GM21423 (cell line): ENCODE measurements at regions not wholly inside any gene's neighbourhood (a gene's known extent, or its start where the extent isn't known, plus 50 kb on each side); places are given as distances from the start of the nearest gene placed in this dataset.

Experiments
- ATAC-seq: cut with Tn5 transposase; IDR thresholded peaks from one replicate; pipeline ENCODE4 v1.9.1; 2021; ENCODE audit warnings: mild to moderate bottlenecking, moderate library complexity; ENCODE audit not compliant: unreplicated experiment

DNA sequence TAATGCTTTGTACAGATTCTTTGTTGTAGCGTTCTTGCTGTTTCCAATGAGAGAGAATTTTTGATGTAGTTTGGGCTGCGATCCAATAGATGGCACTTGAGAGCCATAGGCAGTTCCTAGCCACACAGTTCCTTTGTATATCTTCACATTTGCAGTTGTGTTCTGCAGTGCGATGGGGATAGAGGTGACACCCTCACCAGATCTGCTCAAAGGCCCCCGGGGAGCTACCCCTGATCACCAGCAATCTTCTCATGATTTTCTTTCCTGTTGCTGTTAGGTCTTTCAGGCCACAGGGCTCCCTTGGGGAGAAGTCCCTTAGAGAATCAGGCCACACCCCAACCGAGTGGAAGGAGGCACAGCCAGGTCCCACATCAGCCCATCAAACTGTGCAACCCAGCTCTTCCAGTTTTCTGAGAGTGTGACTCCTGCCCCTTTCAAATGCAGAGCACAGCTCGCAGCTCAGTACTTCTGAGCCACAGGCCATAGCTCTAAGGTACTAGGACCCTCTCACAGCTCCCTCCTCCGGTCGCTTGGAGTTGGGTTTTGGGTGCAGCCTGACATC is 353.7 kb downstream of the SLCO4C1 start:
- peak; percentile 86 for ATAC-seq

DNA sequence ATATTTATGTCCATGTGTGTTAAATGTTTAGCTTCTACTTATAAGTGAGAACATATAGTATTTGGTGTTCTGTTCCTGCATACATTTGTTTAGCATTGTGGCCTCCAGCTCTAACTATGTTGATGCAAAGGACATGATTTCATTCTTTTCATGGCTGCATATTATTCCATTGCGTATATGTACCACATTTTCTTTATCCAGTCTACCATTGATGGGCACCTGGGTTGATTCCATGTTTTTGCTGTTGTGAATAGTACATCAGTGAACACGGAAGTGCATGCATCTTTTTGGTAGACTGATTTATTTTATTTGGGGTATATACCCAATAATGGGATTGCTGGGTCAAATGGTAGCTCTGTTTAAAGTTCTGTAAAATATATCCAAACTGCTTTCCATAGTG is 359.0 kb downstream of the SLCO4C1 start:
- no peak for ATAC-seq

GRCh38 chr5:101935086-101935485 is 361.0 kb downstream of the SLCO4C1 start:
- no peak for ATAC-seq

DNA sequence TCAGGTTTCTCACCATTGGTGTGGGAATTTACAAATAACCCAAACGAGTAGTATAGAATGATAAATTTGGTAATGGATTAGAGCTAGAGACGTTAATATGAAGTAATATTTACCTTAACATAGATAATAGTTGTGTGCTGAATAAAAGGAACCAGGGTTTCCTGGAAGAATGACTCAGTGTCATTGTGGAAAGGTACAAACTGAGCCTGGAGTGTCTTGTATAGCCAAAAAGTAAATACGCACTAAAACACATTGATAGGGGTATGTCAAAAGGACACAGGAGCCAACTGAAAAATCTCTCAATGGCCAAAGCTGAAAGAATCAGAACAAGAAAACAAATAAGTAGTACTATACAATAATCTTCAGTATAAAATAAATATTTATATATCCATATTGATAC is 363.5 kb downstream of the SLCO4C1 start:
- no peak for ATAC-seq

- no peak for ATAC-seq
Observed at GRCh38 chr5:101929628-101930027, 366.5 kb downstream of the SLCO4C1 start.

- no peak for ATAC-seq
Observed at GRCh38 chr5:101917166-101917565, 378.9 kb downstream of the SLCO4C1 start.

GRCh38 chr5:101915554-101915953 is 380.5 kb downstream of the SLCO4C1 start:
- no peak for ATAC-seq

DNA sequence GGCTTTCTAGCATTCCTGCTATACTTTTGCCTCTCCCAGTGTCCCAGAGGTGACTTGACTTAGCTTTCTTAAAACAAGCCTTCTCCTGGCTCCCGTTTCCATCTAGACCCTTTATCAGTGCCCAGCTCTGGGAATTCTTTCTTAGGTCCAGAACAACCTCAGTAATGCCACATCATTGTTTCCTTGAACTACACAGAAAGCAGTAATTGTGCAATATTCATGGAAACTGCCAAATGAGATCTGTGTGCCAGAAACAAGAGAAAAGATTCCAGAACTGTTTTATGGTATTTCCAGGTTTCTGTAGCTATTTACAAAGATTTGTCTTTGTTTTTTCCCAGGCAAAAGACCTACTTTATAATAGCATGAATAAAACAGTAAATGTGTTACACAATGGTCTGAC is 391.3 kb downstream of the SLCO4C1 start:
- no peak for ATAC-seq

DNA sequence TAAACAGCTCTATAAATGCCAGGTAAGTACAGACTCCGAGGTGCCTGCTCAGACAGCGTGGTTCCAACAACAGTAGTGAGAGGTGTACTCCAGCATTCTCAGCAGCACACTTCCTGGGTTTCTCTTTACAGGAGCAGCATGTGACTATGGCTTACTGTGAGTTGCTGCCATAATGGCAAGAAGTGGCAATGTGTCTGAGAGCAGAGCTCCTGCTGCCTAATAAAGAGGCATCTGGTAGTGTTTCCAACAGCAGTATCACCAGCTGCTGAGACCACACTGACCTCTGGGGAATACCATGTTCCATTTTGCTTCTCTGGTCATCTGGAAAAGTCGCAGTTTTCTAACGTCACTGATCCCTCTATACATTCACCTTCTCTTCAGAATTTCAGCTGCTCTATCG is 398.2 kb downstream of the SLCO4C1 start:
- ATAC-seq = no peak

DNA sequence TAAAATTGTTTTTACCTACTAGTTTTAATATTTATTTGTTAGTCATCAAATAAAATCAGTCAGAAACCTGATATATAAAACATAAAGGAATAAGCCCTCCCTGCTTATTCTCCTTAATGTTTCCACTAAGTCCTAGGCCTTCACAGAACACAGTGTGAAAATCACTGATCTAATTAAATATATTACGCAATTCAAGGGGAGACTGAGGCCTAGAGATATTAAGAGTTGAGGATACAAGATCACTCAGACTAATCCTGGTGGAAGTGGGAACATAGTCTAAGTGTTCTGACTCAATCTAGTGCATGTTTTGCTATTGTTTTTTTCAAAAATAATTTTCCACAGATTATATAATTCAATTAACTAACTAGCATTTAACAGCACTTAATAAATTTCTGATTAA is 401.1 kb downstream of the SLCO4C1 start:
- ATAC-seq = no peak

DNA sequence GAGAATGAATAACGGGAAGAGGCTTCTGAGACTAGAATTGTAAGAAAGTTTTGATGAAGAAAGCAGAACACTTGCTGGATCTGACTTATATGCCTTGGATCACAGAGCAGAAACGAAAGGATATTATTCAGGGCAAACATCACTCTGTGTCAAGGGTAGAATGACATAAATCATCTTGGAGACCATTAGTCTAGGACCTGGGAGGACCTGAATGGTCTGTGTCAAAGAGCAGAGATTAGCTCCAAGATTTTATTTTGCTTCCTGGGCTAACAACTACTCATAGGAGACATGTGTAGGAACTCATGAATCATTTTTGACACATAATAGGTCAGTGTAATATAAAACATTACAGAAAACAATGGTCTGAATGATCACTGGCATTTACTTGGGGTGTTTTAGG is 417.9 kb downstream of the SLCO4C1 start:
- ATAC-seq = no peak

DNA sequence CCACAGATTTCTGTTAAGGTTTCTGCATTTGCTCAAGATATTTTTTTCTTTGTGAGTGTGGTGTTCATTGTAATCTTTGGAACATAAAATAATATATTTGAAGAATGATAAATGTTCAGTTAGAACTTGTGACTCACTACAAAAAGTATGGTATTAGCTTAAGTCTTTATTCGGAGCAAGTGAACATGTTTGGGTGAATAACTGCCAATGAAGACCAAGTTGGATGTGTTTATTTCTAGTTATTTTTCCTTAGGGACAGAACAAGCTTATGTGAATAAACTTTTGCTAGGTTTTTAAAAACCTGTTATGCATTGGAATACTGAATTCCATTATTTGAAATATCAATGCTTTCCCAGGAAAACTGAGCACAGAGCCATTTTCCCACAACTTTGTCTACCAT is 418.6 kb downstream of the SLCO4C1 start:
- no peak for ATAC-seq

- ATAC-seq = no peak
Observed at GRCh38 chr5:101866473-101866872, 429.6 kb downstream of the SLCO4C1 start.

- no peak for ATAC-seq
Observed at GRCh38 chr5:101860563-101860962, 435.5 kb downstream of the SLCO4C1 start.

DNA sequence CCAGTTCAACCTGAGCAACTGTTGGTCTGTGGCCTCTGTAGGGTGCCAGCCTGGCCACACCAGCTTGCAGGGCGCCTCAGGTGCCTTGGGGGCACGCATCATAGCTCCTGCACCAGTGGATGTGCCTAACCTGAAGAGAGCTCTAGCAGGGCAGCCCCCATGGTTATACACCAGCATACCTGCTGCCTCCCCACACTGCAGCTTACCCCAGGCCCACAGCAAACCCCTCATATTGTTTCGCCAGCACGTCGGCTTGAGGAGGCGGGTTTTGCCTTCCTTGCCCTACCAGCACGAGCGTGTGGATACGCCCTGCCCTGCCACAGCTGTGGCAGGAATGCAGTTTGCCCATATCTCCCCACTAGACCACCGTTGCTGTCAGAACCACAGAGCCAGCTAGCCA is 435.9 kb downstream of the SLCO4C1 start:
- ATAC-seq = no peak

GRCh38 chr5:101846496-101846895 is 449.6 kb downstream of the SLCO4C1 start:
- ATAC-seq = no peak

GRCh38 chr5:101843055-101843454 is 453.0 kb downstream of the SLCO4C1 start:
- ATAC-seq = no peak

GRCh38 chr5:101838435-101838834 is 457.6 kb downstream of the SLCO4C1 start:
- no peak for ATAC-seq

- no peak for ATAC-seq
Observed at GRCh38 chr5:101829255-101829654, 466.8 kb downstream of the SLCO4C1 start.

- ATAC-seq = no peak
Observed at GRCh38 chr5:101811466-101811865, 484.6 kb downstream of the SLCO4C1 start.

GRCh38 chr5:101806410-101806809 is 489.7 kb downstream of the SLCO4C1 start:
- ATAC-seq = no peak

GRCh38 chr5:101796427-101796826 is 499.7 kb downstream of the SLCO4C1 start:
- no peak for ATAC-seq

DNA sequence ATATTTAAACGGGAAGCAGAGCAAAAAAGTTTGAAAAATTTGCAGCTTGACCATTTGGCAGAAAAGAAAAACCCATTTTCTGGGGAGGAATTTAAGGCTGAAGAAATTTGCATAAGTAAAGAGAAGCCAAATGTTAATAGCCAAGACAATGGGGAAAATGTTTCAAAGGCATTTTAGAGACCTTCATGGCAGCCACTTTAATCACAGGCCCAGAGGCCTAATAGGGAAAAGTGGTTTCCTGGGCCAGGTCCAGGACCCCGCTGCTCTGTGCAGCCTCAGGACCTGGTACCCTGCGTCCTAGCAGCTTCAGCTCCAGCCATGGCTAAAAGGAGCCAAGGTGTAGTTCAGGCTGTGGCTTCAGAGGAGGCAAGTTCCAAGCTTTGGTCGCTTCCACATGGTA is 507.3 kb downstream of the SLCO4C1 start:
- ATAC-seq = no peak

DNA sequence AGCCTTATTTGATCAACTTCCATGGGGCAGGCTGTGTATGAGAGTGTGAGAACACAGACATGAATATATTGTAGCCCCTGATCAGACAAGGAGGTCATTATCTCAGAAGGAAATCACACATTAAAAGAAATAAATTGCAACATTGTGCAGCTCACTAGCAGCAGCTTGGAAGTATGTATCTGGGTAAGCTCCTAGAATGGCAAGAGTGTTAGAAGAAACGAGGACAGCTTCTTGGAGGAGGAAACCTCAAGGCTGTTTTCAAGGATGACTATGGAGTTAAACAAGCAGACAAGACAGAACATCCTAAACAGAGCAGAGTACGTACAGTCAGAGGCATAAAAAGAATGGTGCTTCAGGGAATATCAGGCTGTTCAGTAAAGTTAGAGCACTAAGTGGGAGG is 511.0 kb downstream of the SLCO4C1 start:
- ATAC-seq = no peak
